ENCODE measurements at regions not wholly inside any gene's neighbourhood (a gene's known extent, or its start where the extent isn't known, plus 50 kb on each side); places are given as distances from the start of the nearest gene placed in this dataset.

DNA sequence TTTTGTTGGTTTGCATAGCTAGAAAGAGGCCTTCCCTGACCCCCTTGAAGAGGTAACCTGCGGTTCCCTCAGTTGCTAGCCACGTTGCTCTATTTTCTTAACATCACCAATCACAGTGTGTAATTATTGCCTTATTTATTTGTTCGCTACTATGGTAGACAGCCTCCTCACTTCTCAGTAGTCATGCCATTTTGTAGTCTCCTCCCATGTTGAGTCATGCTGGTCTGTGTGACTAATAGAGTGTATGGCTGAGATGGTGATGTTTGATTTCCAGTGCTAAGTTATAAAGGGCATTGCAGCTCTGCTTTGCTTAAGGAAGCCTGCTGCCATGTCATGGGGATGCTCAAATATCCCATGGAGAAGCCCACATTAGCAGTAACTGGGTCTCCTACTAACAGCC is 236.6 kb upstream of the CHD6 start:
- no peaks in the 10 kb centered on the region for H3K36me3 ChIP-seq
- H3K4me1 ChIP-seq = no peaks in the 10 kb centered on the region
- H3K27me3 ChIP-seq = no peaks in the 10 kb centered on the region
- no peaks in the 10 kb centered on the region for H3K9me3 ChIP-seq
- no peak overlapping the region for H3K27ac ChIP-seq
- intact Hi-C loops (cut with DNase I) = no loop called here
- DNase-seq (ENCODE audit: extremely low spot score in 2 of 2) = no peak
- H3K4me3 ChIP-seq = no peak overlapping the region
- TF ChIP-seq, protein P1, sequence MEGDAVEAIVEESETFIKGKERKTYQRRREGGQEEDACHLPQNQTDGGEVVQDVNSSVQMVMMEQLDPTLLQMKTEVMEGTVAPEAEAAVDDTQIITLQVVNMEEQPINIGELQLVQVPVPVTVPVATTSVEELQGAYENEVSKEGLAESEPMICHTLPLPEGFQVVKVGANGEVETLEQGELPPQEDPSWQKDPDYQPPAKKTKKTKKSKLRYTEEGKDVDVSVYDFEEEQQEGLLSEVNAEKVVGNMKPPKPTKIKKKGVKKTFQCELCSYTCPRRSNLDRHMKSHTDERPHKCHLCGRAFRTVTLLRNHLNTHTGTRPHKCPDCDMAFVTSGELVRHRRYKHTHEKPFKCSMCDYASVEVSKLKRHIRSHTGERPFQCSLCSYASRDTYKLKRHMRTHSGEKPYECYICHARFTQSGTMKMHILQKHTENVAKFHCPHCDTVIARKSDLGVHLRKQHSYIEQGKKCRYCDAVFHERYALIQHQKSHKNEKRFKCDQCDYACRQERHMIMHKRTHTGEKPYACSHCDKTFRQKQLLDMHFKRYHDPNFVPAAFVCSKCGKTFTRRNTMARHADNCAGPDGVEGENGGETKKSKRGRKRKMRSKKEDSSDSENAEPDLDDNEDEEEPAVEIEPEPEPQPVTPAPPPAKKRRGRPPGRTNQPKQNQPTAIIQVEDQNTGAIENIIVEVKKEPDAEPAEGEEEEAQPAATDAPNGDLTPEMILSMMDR (IDR thresholded peaks at IDR 0.05) = no peak
- TF ChIP-seq POLR2AphosphoS5 (IDR thresholded peaks at IDR 0.05; ENCODE audit: insufficient read depth in 1 of 2, low read depth in 1 of 2) (no peak), POLR2A (IDR thresholded peaks at IDR 0.05) (no peak)

DNA sequence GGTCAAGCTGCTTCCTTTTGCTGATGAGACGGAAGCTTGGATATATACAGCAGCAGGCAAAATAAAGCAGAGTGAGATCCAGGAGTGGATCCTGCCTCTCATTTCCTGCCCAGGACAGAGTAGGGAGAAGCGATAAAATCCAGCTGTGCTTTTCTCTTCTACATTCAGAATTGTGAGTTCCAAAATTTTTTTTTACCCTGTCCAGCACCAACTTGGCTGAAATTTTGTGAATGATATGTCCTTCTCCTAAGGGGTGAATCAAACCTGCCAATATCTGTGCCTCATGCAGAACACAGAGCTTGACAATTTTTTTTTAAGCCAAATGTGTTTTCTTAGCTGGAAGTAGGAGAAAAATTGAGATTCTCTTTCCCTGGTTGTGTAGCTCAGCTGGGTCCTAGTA is 235.6 kb upstream of the CHD6 start:
- H3K27ac ChIP-seq = no peak overlapping the region
- H3K4me3 ChIP-seq = no peak overlapping the region
- intact Hi-C loops (cut with DNase I) = no loop called here
- H3K36me3 ChIP-seq = no peaks in the 10 kb centered on the region
- H3K4me1 ChIP-seq = no peaks in the 10 kb centered on the region
- H3K9me3 ChIP-seq = no peaks in the 10 kb centered on the region
- no peak for DNase-seq (ENCODE audit: extremely low spot score in 2 of 2)
- TF ChIP-seq POLR2A (IDR thresholded peaks at IDR 0.05) (no peak), POLR2AphosphoS5 (IDR thresholded peaks at IDR 0.05; ENCODE audit: insufficient read depth in 1 of 2, low read depth in 1 of 2) (no peak)
- TF ChIP-seq, protein P1 (IDR thresholded peaks at IDR 0.05) = no peak
- no peaks in the 10 kb centered on the region for H3K27me3 ChIP-seq

DNA sequence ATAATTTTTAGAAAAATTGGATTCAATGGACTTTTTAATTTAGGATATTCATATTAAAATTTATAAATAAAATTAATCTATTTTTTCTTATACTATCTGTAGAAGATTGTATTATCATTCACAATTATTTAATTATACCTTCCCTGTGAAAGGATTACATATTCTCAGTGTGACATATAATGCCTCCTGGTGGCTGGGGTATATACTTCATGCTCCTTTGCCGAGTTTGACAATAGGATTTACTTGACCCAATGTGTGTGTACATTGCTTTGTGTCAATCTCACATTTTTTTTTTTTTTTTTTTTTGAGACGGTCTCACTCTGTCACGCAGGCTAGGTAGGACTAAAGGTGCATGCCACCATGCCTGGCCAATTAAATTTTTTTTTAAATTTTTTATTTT is 230.0 kb upstream of the CHD6 start:
- H3K4me1 ChIP-seq = no peaks in the 10 kb centered on the region
- intact Hi-C loops (cut with DNase I) = no loop called here

DNA sequence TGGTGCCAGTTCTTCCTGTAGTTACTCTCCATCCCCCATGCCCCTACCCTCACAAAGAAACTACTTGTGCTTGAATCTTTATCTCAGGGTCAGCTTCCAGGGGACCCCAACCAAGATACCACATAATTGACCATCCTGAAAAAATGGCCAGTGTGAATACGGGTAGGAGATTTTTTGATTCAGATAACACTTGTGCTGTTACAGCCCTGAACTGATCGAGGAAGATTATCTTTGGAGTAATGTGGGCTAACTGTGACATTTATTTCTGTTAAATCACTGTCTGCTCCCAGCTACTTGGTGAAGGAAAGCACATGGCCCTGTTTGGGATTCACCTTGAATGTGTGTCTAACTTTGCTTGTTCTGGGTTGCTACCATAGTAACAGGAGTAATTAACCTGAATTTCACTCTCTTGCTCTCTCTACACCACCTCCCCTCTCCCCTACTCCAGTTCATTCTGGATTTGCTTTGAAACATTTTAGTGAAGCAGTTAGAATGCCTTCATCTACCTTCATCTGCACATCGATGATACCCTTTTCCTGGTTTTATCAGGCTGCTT is 219.6 kb upstream of the CHD6 start:
- no peak overlapping the region for H3K27ac ChIP-seq
- H3K36me3 ChIP-seq = no peaks in the 10 kb centered on the region
- no peaks in the 10 kb centered on the region for H3K4me1 ChIP-seq
- TF ChIP-seq POLR2A (IDR thresholded peaks at IDR 0.05) (no peak), POLR2AphosphoS5 (IDR thresholded peaks at IDR 0.05; ENCODE audit: insufficient read depth in 1 of 2, low read depth in 1 of 2) (no peak)
- TF ChIP-seq, protein P1 (IDR thresholded peaks at IDR 0.05) = no peak
- no peaks in the 10 kb centered on the region for H3K9me3 ChIP-seq
- intact Hi-C loops (cut with DNase I) = no loop called here
- no peaks in the 10 kb centered on the region for H3K27me3 ChIP-seq
- no peak for DNase-seq (ENCODE audit: extremely low spot score in 2 of 2)
- no peak overlapping the region for H3K4me3 ChIP-seq

More for the DNA sequence above, 230.0 kb upstream of the CHD6 start:
- H3K4me3 ChIP-seq = no peak overlapping the region
- TF ChIP-seq, protein P1 (IDR thresholded peaks at IDR 0.05) = no peak
- TF ChIP-seq POLR2AphosphoS5 (IDR thresholded peaks at IDR 0.05; ENCODE audit: insufficient read depth in 1 of 2, low read depth in 1 of 2) = no peak
- DNase-seq (ENCODE audit: extremely low spot score in 2 of 2) = no peak
- H3K27me3 ChIP-seq = no peaks in the 10 kb centered on the region
- H3K9me3 ChIP-seq = no peaks in the 10 kb centered on the region
- H3K36me3 ChIP-seq = no peaks in the 10 kb centered on the region
- no peak overlapping the region for H3K27ac ChIP-seq

DNA sequence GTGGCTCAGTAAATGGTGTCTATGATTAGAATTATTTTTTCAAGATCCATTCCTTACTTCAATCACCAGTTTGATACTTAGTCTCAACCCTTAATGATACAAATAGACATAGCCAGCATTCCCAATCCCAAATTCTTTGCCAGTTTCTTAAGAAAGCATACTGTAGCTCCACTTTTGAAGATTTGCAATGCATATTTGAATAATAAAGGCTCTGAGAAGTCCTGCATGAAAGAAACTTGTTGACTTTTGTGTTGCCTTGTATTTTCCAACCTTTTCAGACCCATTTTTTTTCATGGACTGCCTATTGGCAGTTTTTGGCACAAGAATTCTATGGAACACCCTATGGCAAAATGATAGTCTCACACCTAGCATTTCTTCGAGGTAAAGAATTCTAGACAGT is 215.6 kb upstream of the CHD6 start:
- Histone ChIP-seq H3K27me3 (no peaks in the 10 kb centered on the region), H3K27ac (no peak overlapping the region)

More for the DNA sequence above, 215.6 kb upstream of the CHD6 start:
- intact Hi-C loops (cut with DNase I) = no loop called here
- TF ChIP-seq, protein P1 (IDR thresholded peaks at IDR 0.05) = no peak
- TF ChIP-seq POLR2AphosphoS5 (IDR thresholded peaks at IDR 0.05; ENCODE audit: insufficient read depth in 1 of 2, low read depth in 1 of 2) = no peak
- TF ChIP-seq POLR2A (IDR thresholded peaks at IDR 0.05) = no peak
- Histone ChIP-seq H3K4me1 (no peaks in the 10 kb centered on the region), H3K36me3 (no peaks in the 10 kb centered on the region), H3K9me3 (no peaks in the 10 kb centered on the region), H3K4me3 (no peak overlapping the region)
- DNase-seq (ENCODE audit: extremely low spot score in 2 of 2) = no peak

Data from vagina (tissue), 2 donors.